Pancreas (tissue), 10 donors: ENCODE measurements at regions not wholly inside any gene's neighbourhood (a gene's known extent, or its start where the extent isn't known, plus 50 kb on each side); places are given as distances from the start of the nearest gene placed in this dataset.

Source experiments
- ATAC-seq, 4 donors: fragments of 200-7000 bp; cut with Tn5 transposase; one replicate each; pipeline versions ENCODE4 v1.8.0 to v1.9.1; 2020; ENCODE audit warnings: mild to moderate bottlenecking in 4 of 4, moderate library complexity in 4 of 4
- DNase-seq, 6 donors: peaks; one replicate each; pipeline ENCODE4 v3.0.0-alpha.2; 2020
- FAIRE-seq: peaks from 2 replicates; lab custom pipeline; 2012; peaks lifted over from hg19 to GRCh38; lab: Jason Lieb, UNC
- H3K27ac ChIP-seq, 4 donors: fragments of 200-600 bp; sonication (generic); 1 replicate in 3 of 4; 2 replicates in 1 of 4; pipeline versions ENCODE4 v1.5.0 to v1.8.0; 2020
- H3K27me3 ChIP-seq, 4 donors: fragments of 200-600 bp; one replicate each; pipeline ENCODE4 v1.8.0; 2021
- H3K36me3 ChIP-seq, 3 donors: fragments of 200-600 bp; sonication (generic) in 1 of 3; one replicate each; pipeline versions ENCODE4 v1.5.0 to v1.8.0; 2020 to 2021
- H3K4me1 ChIP-seq, 3 donors: fragments of 200-600 bp; one replicate each; pipeline ENCODE4 v1.8.0; 2021
- H3K4me3 ChIP-seq, 4 donors: fragments of 200-600 bp; sonication (generic) in 2 of 4; one replicate each; pipeline versions ENCODE4 v1.5.0 to v1.8.0; 2020 to 2021
- H3K9me3 ChIP-seq, 4 donors: fragments of 200-600 bp; one replicate each; pipeline ENCODE4 v1.8.0; 2021
- WGBS, 2 donors: extraction: QIAGEN DNeasy Blood & Tissue Kit; methylation state at CpG; one replicate each; pipeline ENCODE4 v1.1.7; 2013; 5-methylcytosine and 5-hydroxymethylcytosine counted together
- intact Hi-C, 3 donors: fragments of 100-400 bp; cut with DNase I; formaldehyde crosslinking; loops; one replicate each; pipeline versions ENCODE4 v1.11.1 to v1.14.2; 2022
- TF ChIP-seq, protein P1 (sequence below), 4 donors: fragments of 200-600 bp; sonication (generic) in 3 of 4; IDR thresholded peaks; one replicate each; pipeline versions ENCODE4 v1.5.0 to v1.8.0; 2021; ENCODE audit warnings: antibody characterized with exemption in 4 of 4
- donor health status: healthy with polysubstance abuse.
- donor health status: DM: no; HTN: no; CAD: no; lungs with moderate emphysema.
- donor health status: DM: no; HTN: no; CAD: no.
- donor health status: control.
- donor health status: control.
- donor health status: Bipolar disorder and iron deficiency.
- donor health status: DM: yes; HTN: yes; CAD: no.
- donor health status: DM: no; HTN: no; CAD: no.
- donor health status: DM: no; HTN: no; CAD: no.
- donor health status: DM: yes; HTN: yes; CAD: no.

DNA sequence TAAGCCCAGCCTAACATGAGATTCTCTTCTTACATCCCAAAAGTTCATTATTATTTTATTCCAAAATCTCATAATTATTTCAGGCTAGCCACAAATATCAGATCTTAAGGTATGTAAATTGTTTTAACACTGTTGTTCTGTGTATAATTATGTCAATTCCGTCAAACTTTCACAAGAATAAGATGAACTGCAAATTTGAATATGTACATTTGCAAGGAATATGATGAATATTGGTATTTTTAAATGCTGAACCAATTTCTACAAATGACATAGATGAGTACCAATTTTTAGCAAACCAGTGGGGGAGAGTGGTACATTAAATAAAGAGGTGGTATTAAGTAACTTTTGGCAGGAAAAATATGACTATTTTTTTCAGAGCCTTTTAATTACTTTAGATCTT lies 282.3 kb upstream of the MAD2L1 start:
- DNase-seq: no peak
- intact Hi-C loops: no loop called here
- TF ChIP-seq, protein P1, sequence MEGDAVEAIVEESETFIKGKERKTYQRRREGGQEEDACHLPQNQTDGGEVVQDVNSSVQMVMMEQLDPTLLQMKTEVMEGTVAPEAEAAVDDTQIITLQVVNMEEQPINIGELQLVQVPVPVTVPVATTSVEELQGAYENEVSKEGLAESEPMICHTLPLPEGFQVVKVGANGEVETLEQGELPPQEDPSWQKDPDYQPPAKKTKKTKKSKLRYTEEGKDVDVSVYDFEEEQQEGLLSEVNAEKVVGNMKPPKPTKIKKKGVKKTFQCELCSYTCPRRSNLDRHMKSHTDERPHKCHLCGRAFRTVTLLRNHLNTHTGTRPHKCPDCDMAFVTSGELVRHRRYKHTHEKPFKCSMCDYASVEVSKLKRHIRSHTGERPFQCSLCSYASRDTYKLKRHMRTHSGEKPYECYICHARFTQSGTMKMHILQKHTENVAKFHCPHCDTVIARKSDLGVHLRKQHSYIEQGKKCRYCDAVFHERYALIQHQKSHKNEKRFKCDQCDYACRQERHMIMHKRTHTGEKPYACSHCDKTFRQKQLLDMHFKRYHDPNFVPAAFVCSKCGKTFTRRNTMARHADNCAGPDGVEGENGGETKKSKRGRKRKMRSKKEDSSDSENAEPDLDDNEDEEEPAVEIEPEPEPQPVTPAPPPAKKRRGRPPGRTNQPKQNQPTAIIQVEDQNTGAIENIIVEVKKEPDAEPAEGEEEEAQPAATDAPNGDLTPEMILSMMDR (IDR thresholded peaks at IDR 0.05): no peak
- no peak for ATAC-seq
- WGBS, 2 donors: 83 to 92% methylated on average over 1 of the region's 1 CpG
- FAIRE-seq: no peak
- H3K4me1 ChIP-seq: no peaks in the 10 kb centered on the region
- H3K27ac ChIP-seq: no peak overlapping the region
- H3K4me3 ChIP-seq: no peak overlapping the region
- H3K9me3 ChIP-seq: no peaks in the 10 kb centered on the region
- H3K36me3 ChIP-seq: no peaks in the 10 kb centered on the region
- H3K27me3 ChIP-seq: no peaks in the 10 kb centered on the region

DNA sequence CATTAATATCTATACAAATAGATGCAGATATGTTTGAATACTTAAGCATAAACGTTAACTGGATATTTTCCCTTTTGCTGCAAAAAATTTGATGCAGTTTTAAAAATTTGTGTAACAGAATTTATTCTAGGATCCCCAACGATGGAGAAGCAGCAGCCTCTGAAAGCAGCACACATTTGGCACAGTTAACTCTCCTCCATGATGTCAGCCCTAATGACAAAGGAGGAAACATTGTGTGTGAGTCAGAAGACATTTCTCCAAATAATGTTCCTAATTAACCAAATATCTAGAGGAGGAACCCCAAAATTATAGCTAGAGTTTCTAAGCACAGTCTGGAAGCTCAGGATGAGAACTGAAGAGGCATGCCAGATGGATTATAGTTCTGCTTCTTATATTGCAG lies 281.9 kb upstream of the MAD2L1 start:
- TF ChIP-seq, protein P1 (IDR thresholded peaks at IDR 0.05): no peak
- no peaks in the 10 kb centered on the region for H3K27me3 ChIP-seq
- no peaks in the 10 kb centered on the region for H3K36me3 ChIP-seq
- no peak for FAIRE-seq
- H3K27ac ChIP-seq: no peak overlapping the region
- WGBS, 2 donors: 7 to 33% methylated on average over 2 of the region's 2 CpGs
- intact Hi-C loops: no loop called here
- H3K4me1 ChIP-seq: no peaks in the 10 kb centered on the region
- no peak overlapping the region for H3K4me3 ChIP-seq
- no peak for ATAC-seq
- DNase-seq: no peak
- no peaks in the 10 kb centered on the region for H3K9me3 ChIP-seq

DNA sequence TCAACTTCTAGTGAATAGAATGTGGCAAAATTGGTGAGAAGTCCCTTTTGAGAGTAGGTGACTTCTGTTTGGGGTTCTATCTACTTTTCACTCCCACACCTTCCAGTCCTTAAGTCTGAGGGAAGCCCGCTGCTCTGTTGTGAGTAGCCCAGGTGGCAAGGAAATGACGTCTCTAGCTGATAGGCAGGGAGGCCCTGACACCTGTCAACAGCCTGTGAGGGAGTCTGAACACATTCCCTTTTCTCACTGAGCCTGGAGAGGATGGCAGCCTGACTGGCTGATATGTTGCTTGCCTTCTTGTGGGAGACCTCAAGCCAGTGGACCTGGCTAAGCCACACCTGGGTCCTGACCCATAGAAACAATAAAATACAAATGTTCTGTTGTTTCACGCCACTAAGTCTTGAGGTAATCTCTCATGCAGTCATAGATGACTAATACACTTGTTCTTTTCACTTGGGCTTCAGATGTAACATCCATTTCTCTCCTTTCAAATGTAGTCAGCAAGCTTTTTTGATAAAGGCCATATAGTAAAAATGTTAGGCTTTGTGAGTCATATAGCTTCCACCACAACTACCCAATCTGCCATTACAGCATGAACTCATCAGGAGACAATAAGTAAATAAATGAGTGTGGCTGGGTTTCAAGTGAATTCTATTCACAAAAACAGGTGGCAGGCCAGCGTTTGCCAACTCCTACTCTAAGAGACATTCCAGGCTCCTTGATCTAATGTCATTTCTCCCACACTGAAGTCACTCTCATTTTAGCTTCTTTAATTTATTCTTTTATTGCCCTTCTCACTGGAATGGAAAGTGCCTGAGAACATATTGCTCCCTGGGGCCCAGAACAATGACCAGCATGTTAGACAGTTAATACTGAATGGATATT lies 265.1 kb upstream of the MAD2L1 start:
- Histone ChIP-seq H3K9me3 (no peaks in the 10 kb centered on the region), H3K36me3 (no peaks in the 10 kb centered on the region), H3K27ac (peak overlapping the region in 2 of 4 donors; percentile 27 to 46), H3K4me1 (peaks cover 0 to 7% (median 3%) of the 10 kb centered on the region in 3 donors), H3K27me3 (no peaks in the 10 kb centered on the region), H3K4me3 (no peak overlapping the region)
- TF ChIP-seq, protein P1 (IDR thresholded peaks at IDR 0.05): no peak
- ATAC-seq: peak; percentile 77 to 93 (median 90)
- no peak for FAIRE-seq
- 44 to 45% methylated on average over 4 of the region's 4 CpGs for WGBS, 2 donors
- DNase-seq: peak in 5 of 6 donors; percentile 34 to 67 (median 55)
- intact Hi-C loops: no loop called here

DNA sequence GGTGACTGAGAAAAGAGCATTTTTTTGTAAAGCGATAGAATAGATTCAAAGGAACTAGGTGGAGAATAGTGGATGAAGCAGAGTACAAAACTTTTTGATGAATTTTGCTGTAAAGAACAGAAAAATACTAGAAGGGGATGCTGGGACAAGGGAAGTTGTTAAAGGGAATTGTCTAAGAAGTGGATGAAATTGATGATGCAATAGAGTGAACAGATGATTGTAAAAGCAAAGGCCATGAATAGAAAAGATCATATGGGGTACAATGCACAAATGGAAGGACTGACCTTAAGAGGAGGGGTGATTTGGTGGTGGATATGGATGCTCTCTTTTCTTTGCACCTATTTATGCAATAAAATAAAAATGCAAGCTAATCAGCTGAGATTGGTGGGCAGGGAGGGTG lies 262.7 kb upstream of the MAD2L1 start:
- 84 to 98% methylated on average over 1 of the region's 1 CpG for WGBS, 2 donors
- ATAC-seq (no peak), DNase-seq (no peak), FAIRE-seq (no peak)
- no peaks in the 10 kb centered on the region for H3K9me3 ChIP-seq
- TF ChIP-seq, protein P1 (IDR thresholded peaks at IDR 0.05): no peak
- H3K27me3 ChIP-seq: no peaks in the 10 kb centered on the region
- H3K4me1 ChIP-seq: peaks cover 0 to 7% (median 3%) of the 10 kb centered on the region in 3 donors
- H3K4me3 ChIP-seq: no peak overlapping the region
- no peak overlapping the region for H3K27ac ChIP-seq
- H3K36me3 ChIP-seq: no peaks in the 10 kb centered on the region
- intact Hi-C loops: no loop called here

DNA sequence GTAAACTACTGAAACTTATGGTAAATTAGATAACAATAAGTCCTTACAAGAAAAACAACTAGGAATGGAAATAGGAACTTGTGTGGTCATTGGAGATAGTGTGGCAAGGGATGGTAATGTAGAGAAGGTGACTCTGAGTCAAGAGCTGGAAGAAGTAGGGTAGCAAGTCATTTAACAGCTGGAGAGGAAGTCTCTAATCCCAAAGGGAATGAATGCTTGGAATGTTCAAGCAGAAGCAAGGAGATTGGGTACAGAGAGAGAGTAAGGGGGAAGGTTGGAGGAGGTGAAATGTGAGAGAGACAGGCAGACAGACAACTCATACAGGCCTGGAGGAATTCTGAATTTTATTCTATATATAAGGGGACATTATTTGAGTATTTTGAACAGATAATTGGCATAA lies 260.6 kb upstream of the MAD2L1 start:
- no peaks in the 10 kb centered on the region for H3K27me3 ChIP-seq
- DNase-seq (no peak), FAIRE-seq (no peak), ATAC-seq (no peak)
- no peak overlapping the region for H3K4me3 ChIP-seq
- no peaks in the 10 kb centered on the region for H3K36me3 ChIP-seq
- intact Hi-C loops: no loop called here
- TF ChIP-seq, protein P1 (IDR thresholded peaks at IDR 0.05): no peak
- H3K9me3 ChIP-seq: no peaks in the 10 kb centered on the region
- H3K27ac ChIP-seq: no peak overlapping the region
- H3K4me1 ChIP-seq: peaks cover 0 to 1% (median under 1%) of the 10 kb centered on the region in 3 donors
